Thyroid gland (tissue), 4 donors: ENCODE measurements at regions not wholly inside any gene's neighbourhood (a gene's known extent, or its start where the extent isn't known, plus 50 kb on each side); places are given as distances from the start of the nearest gene placed in this dataset.
A peak's percentile ranks its signal among the peaks of the same experiment; 100 is the strongest.

Experiments
- DNase-seq, 2 donors: peaks; one replicate each; pipeline ENCODE4 v3.0.0-alpha.2; 2019
- H3K27ac ChIP-seq, 3 donors: fragments of 200-600 bp; sonication (generic); 1 replicate in 2 of 3; 2 replicates in 1 of 3; pipeline ENCODE4 v1.5.1; 2016 to 2019; ENCODE audit warnings: mild to moderate bottlenecking in 1 of 3, moderate library complexity in 1 of 3
- H3K27me3 ChIP-seq: fragments of 200-600 bp; sonication (generic); one replicate; pipeline ENCODE4 v1.5.1; 2019
- H3K36me3 ChIP-seq, 2 donors: fragments of 200-600 bp; sonication (generic); one replicate each; pipeline ENCODE4 v1.5.1; 2016 to 2019
- H3K4me1 ChIP-seq, 2 donors: fragments of 200-600 bp; sonication (generic); one replicate each; pipeline ENCODE4 v1.5.1; 2017 to 2019
- H3K4me3 ChIP-seq, 3 donors: fragments of 200-600 bp; sonication (generic); replicated peaks in 1 of 3; 1 replicate in 2 of 3; 2 replicates in 1 of 3; pipeline ENCODE4 v1.5.1; 2016; ENCODE audit warnings: mild to moderate bottlenecking in 1 of 3
- H3K9me3 ChIP-seq: fragments of 200-600 bp; sonication (generic); one replicate; pipeline ENCODE4 v1.5.1; 2017
- CTCF ChIP-seq, 6 experiments: fragments of 200-600 bp in 3 of 6; fragments of 450-650 bp in 3 of 6; sonication (generic) in 3 of 6; IDR thresholded peaks; one replicate each; pipeline ENCODE4 v1.5.1; 2016 to 2019; ENCODE audit warnings: antibody characterized with exemption in 6 of 6, mild to moderate bottlenecking in 2 of 6, inconsistent platforms in 1 of 6, moderate library complexity in 1 of 6
- POLR2A ChIP-seq, 2 donors: fragments of 450-650 bp; IDR thresholded peaks; one replicate each; pipeline ENCODE4 v1.6.1; 2017; ENCODE audit warnings: antibody characterized with exemption in 2 of 2, mild to moderate bottlenecking in 2 of 2, moderate library complexity in 1 of 2
- WGBS, 2 donors: methylation state at CpG; one replicate each; pipeline ENCODE4 v1.1.5; 2017; 5-methylcytosine and 5-hydroxymethylcytosine counted together
- intact Hi-C: fragments of 100-400 bp; cut with DNase I; formaldehyde crosslinking; loops from one replicate; pipeline ENCODE4 v1.15.1; 2023

- Histone ChIP-seq H3K36me3 (no peaks in the 10 kb centered on the region), H3K4me3 (no peak overlapping the region), H3K27ac (no peak overlapping the region), H3K4me1 (no peaks in the 10 kb centered on the region), H3K9me3 (no peaks in the 10 kb centered on the region), H3K27me3 (no peaks in the 10 kb centered on the region)
- TF ChIP-seq POLR2A (IDR thresholded peaks at IDR 0.05) (no peak), CTCF (IDR thresholded peaks at IDR 0.05) (no peak)
- intact Hi-C loops: no loop called here
- no peak for DNase-seq
These were observed 400.7 kb upstream of the AGTR1 start for GRCh38 chr3:148297013-148297412.

GRCh38 chr3:148307443-148307843 lies 390.3 kb upstream of the AGTR1 start:
- no peaks in the 10 kb centered on the region for H3K4me1 ChIP-seq
- no peak for DNase-seq
- no peaks in the 10 kb centered on the region for H3K9me3 ChIP-seq
- no peak overlapping the region for H3K27ac ChIP-seq
- H3K36me3 ChIP-seq: no peaks in the 10 kb centered on the region
- intact Hi-C loops: no loop called here
- no peak overlapping the region for H3K4me3 ChIP-seq
- no peak for TF ChIP-seq CTCF (IDR thresholded peaks at IDR 0.05)
- no peak for TF ChIP-seq POLR2A (IDR thresholded peaks at IDR 0.05)
- 88 to 89% methylated on average over 2 of the region's 2 CpGs for WGBS, 2 donors
- H3K27me3 ChIP-seq: no peaks in the 10 kb centered on the region

- Histone ChIP-seq H3K9me3 (no peaks in the 10 kb centered on the region), H3K4me1 (no peaks in the 10 kb centered on the region), H3K36me3 (no peaks in the 10 kb centered on the region), H3K27me3 (no peaks in the 10 kb centered on the region), H3K4me3 (no peak overlapping the region), H3K27ac (no peak overlapping the region)
- TF ChIP-seq POLR2A (IDR thresholded peaks at IDR 0.05): no peak
- TF ChIP-seq CTCF (IDR thresholded peaks at IDR 0.05): peak in 2 of 6 experiments; percentile 9 to 49
- intact Hi-C loops: no loop called here
- WGBS, 2 donors: 27 to 37% methylated on average over 4 of the region's 4 CpGs
- DNase-seq: no peak
These were observed 388.2 kb upstream of the AGTR1 start for GRCh38 chr3:148309390-148310035.

GRCh38 chr3:148315756-148316155 lies 381.9 kb upstream of the AGTR1 start:
- DNase-seq: no peak
- 85 to 92% methylated on average over 3 of the region's 3 CpGs for WGBS, 2 donors
- no peak overlapping the region for H3K27ac ChIP-seq
- no peaks in the 10 kb centered on the region for H3K9me3 ChIP-seq
- no peaks in the 10 kb centered on the region for H3K27me3 ChIP-seq
- TF ChIP-seq CTCF (IDR thresholded peaks at IDR 0.05) (no peak), POLR2A (IDR thresholded peaks at IDR 0.05) (no peak)
- intact Hi-C loops: no loop called here
- H3K4me3 ChIP-seq: no peak overlapping the region
- no peaks in the 10 kb centered on the region for H3K4me1 ChIP-seq
- no peaks in the 10 kb centered on the region for H3K36me3 ChIP-seq

GRCh38 chr3:148318240-148318639 lies 379.5 kb upstream of the AGTR1 start:
- no peak overlapping the region for H3K27ac ChIP-seq
- H3K4me1 ChIP-seq: no peaks in the 10 kb centered on the region
- no peaks in the 10 kb centered on the region for H3K27me3 ChIP-seq
- H3K4me3 ChIP-seq: no peak overlapping the region
- no peak for DNase-seq
- TF ChIP-seq CTCF (IDR thresholded peaks at IDR 0.05): no peak
- TF ChIP-seq POLR2A (IDR thresholded peaks at IDR 0.05): no peak
- no peaks in the 10 kb centered on the region for H3K36me3 ChIP-seq
- no peaks in the 10 kb centered on the region for H3K9me3 ChIP-seq
- intact Hi-C loops: no loop called here
- WGBS, 2 donors: 80 to 86% methylated on average over 3 of the region's 3 CpGs
